OCI-LY7 (cell line): ENCODE measurements at regions not wholly inside any gene's neighbourhood (a gene's known extent, or its start where the extent isn't known, plus 50 kb on each side); places are given as distances from the start of the nearest gene placed in this dataset.
"Not testable (repeated sequence)": the region's sequence is repeated elsewhere in the genome, so short reads cannot be mapped to it uniquely, and the experiment has no call there.

Experiments used
- CTCF ChIP-seq: fragments of 200-600 bp; sonication (generic); conservative IDR thresholded peaks from 2 replicates; pipeline ENCODE4 v1.5.1; 2014; ENCODE audit warnings: mild to moderate bottlenecking, antibody characterized with exemption, low read length, moderate library complexity, mixed read lengths
- EZH2phosphoT487 ChIP-seq: fragments of 200-600 bp; sonication (generic); IDR thresholded peaks from 2 replicates; pipeline ENCODE4 v1.6.1; 2018; ENCODE audit warnings: low read depth, borderline replicate concordance, mild to moderate bottlenecking, mixed run types, antibody characterized with exemption, low read length, moderate library complexity, mixed read lengths

- not testable (repeated sequence) for TF ChIP-seq CTCF, EZH2phosphoT487
Observed at GRCh38 chr6:43882690-43883448, 112.9 kb downstream of the VEGFA start.
